ENCODE measurements at regions not wholly inside any gene's neighbourhood (a gene's known extent, or its start where the extent isn't known, plus 50 kb on each side); places are given as distances from the start of the nearest gene placed in this dataset.

GRCh38 chr13:52924289-52925148 is 76.1 kb upstream of the PCDH8 start:
- TF ChIP-seq CTCF (IDR thresholded peaks at IDR 0.05; ENCODE audit: low read depth, low read length) (no peak), EZH2phosphoT487 (IDR thresholded peaks at IDR 0.05; ENCODE audit: low read depth) (no peak)

All from OCI-LY3 (cell line).